CD4-positive, alpha-beta T cell (primary cell): ENCODE measurements at regions not wholly inside any gene's neighbourhood (a gene's known extent, or its start where the extent isn't known, plus 50 kb on each side); places are given as distances from the start of the nearest gene placed in this dataset.

Source experiments
- ATAC-seq: fragments of 200-7000 bp; cut with Tn5 transposase; one replicate; pipeline ENCODE4 v1.10.0; 2022; ENCODE audit warnings: mild to moderate bottlenecking; ENCODE audit not compliant: poor library complexity
- CTCF ChIA-PET: fragments of 350-600 bp; sonication (Branson Sonifier 250); formaldehyde crosslinking; loops from one replicate; lab custom pipeline; 2021; ENCODE audit warnings: antibody characterized with exemption, inconsistent platforms; lab: Charles Lee
- POLR2A ChIA-PET: fragments of 350-600 bp; sonication (Branson Sonifier 250); formaldehyde crosslinking; loops from one replicate; lab custom pipeline; 2021; ENCODE audit warnings: antibody characterized with exemption, inconsistent platforms; lab: Charles Lee
- DNase-seq, 14 experiments: peaks; one replicate each; pipeline ENCODE4 v3.0.0-alpha.2; 2013 to 2020; ENCODE audit warnings: mixed read lengths in 2 of 14
- H3K27ac ChIP-seq, 2 donors: one replicate each; pipeline versions ENCODE4 v1.5.1 to v1.7.0; 2013; ENCODE audit warnings: low read length in 2 of 2, low read depth in 1 of 2, mild to moderate bottlenecking in 1 of 2
- H3K27me3 ChIP-seq, 2 experiments: 1 replicate in 1 of 2; 2 replicates in 1 of 2; pipeline versions ENCODE4 v1.6.1 to v1.7.0; 2013; ENCODE audit warnings: low read length in 2 of 2, control low read depth in 1 of 2, mild to moderate bottlenecking in 1 of 2, moderate library complexity in 1 of 2; ENCODE audit not compliant: insufficient read depth in 2 of 2, control insufficient read depth in 1 of 2
- H3K36me3 ChIP-seq: one replicate; pipeline ENCODE4 v1.6.1; 2013; ENCODE audit warnings: low read length, control low read depth; ENCODE audit not compliant: insufficient read depth
- H3K4me1 ChIP-seq: one replicate; pipeline ENCODE4 v1.6.1; 2013; ENCODE audit warnings: low read length, control low read depth; ENCODE audit not compliant: insufficient read depth
- H3K4me3 ChIP-seq: one replicate; pipeline ENCODE4 v1.5.1; 2013; ENCODE audit warnings: mild to moderate bottlenecking, low read length, moderate library complexity
- H3K9me3 ChIP-seq, 2 experiments: 1 replicate in 1 of 2; 2 replicates in 1 of 2; pipeline versions ENCODE4 v1.6.1 to v1.7.0; 2013; ENCODE audit warnings: low read length in 2 of 2, mild to moderate bottlenecking in 2 of 2, control low read depth in 1 of 2, moderate library complexity in 1 of 2; ENCODE audit not compliant: control insufficient read depth in 1 of 2, insufficient read depth in 1 of 2
- H3K27ac Mint-ChIP-seq: one replicate; pipeline ENCODE4 v1.8.0; 2020; ENCODE audit warnings: mixed read lengths
- H3K27me3 Mint-ChIP-seq: one replicate; pipeline ENCODE4 v1.8.0; 2021; ENCODE audit warnings: mixed read lengths
- H3K36me3 Mint-ChIP-seq: one replicate; pipeline ENCODE4 v1.8.0; 2021; ENCODE audit warnings: low read depth, mixed read lengths
- H3K4me1 Mint-ChIP-seq: one replicate; pipeline ENCODE4 v1.8.0; 2021; ENCODE audit warnings: low read depth, mixed read lengths
- H3K4me3 Mint-ChIP-seq: one replicate; pipeline ENCODE4 v1.8.0; 2020; ENCODE audit warnings: mild to moderate bottlenecking, mixed read lengths
- H3K9me3 Mint-ChIP-seq: one replicate; pipeline ENCODE4 v1.8.0; 2020; ENCODE audit warnings: mixed read lengths
- CTCF ChIP-seq: fragments of 200-600 bp; IDR thresholded peaks from one replicate; pipeline ENCODE4 v1.8.0; 2022; ENCODE audit warnings: antibody characterized with exemption, mild to moderate bottlenecking
- intact Hi-C, 2 experiments: fragments of 100-400 bp; cut with DNase I in 1 of 2; cut with micrococcal nuclease in 1 of 2; formaldehyde crosslinking; loops; one replicate each; pipeline versions ENCODE4 v1.15.1 to v1.9.0; 2023 to 2025; cut with DNase I, micrococcal nuclease

- Mint-ChIP-seq H3K4me3 (no peak overlapping the region), H3K4me1 (no peaks in the 10 kb centered on the region), H3K9me3 (peaks cover 2% of the 10 kb centered on the region), H3K36me3 (no peaks in the 10 kb centered on the region), H3K27me3 (peaks cover 15% of the 10 kb centered on the region), H3K27ac (no peak overlapping the region)
- POLR2A ChIA-PET, result no interaction called here
- no peak for ATAC-seq
- Histone ChIP-seq H3K36me3 (no peaks in the 10 kb centered on the region), H3K9me3 (no peaks in the 10 kb centered on the region), H3K4me3 (no peak overlapping the region), H3K27me3 (no peaks in the 10 kb centered on the region), H3K27ac (no peak overlapping the region), H3K4me1 (no peaks in the 10 kb centered on the region)
- CTCF ChIA-PET, result no interaction called here
- TF ChIP-seq CTCF, result no peak
- no peak for DNase-seq
- intact Hi-C loops, result no loop called here
Observed at GRCh38 chr13:79245937-79246577, 160.0 kb downstream of the RBM26 start.

GRCh38 chr13:79241697-79242096, 164.4 kb downstream of the RBM26 start:
- Histone ChIP-seq H3K27ac (no peak overlapping the region), H3K9me3 (no peaks in the 10 kb centered on the region), H3K36me3 (no peaks in the 10 kb centered on the region), H3K4me1 (no peaks in the 10 kb centered on the region), H3K27me3 (peaks cover 3 to 4% of the 10 kb centered on the region in 2 experiments), H3K4me3 (no peak overlapping the region)
- no peak for TF ChIP-seq CTCF
- DNase-seq (no peak), ATAC-seq (no peak)
- H3K4me1 Mint-ChIP-seq, result no peaks in the 10 kb centered on the region
- H3K4me3 Mint-ChIP-seq, result no peak overlapping the region
- ChIA-PET CTCF (no interaction called here), POLR2A (interaction anchor here (0.5 kb wide), 1 partner anchor 1469 kb away, joined by 3 read pairs; no protein-coding TSS in a partner anchor)
- no peak overlapping the region for H3K27ac Mint-ChIP-seq
- intact Hi-C loops, result no loop called here
- no peaks in the 10 kb centered on the region for H3K36me3 Mint-ChIP-seq
- H3K9me3 Mint-ChIP-seq, result no peaks in the 10 kb centered on the region
- peaks cover 19% of the 10 kb centered on the region for H3K27me3 Mint-ChIP-seq

- no peaks in the 10 kb centered on the region for H3K36me3 Mint-ChIP-seq
- H3K4me1 Mint-ChIP-seq, result no peaks in the 10 kb centered on the region
- peaks cover 21% of the 10 kb centered on the region for H3K27me3 Mint-ChIP-seq
- no peak overlapping the region for H3K4me3 ChIP-seq
- ATAC-seq (no peak), DNase-seq (no peak)
- TF ChIP-seq CTCF, result no peak
- ChIA-PET CTCF (no interaction called here), POLR2A (no interaction called here)
- intact Hi-C loops, result no loop called here
- H3K27ac ChIP-seq, result no peak overlapping the region
- H3K9me3 ChIP-seq, result no peaks in the 10 kb centered on the region
- H3K36me3 ChIP-seq, result no peaks in the 10 kb centered on the region
- H3K9me3 Mint-ChIP-seq, result peaks cover 4% of the 10 kb centered on the region
- H3K27me3 ChIP-seq, result peaks cover 4 to 5% of the 10 kb centered on the region in 2 experiments
- H3K4me3 Mint-ChIP-seq, result no peak overlapping the region
- H3K27ac Mint-ChIP-seq, result no peak overlapping the region
- H3K4me1 ChIP-seq, result no peaks in the 10 kb centered on the region
Observed at GRCh38 chr13:79237981-79238380, 168.1 kb downstream of the RBM26 start.
